ENCODE measurements at regions not wholly inside any gene's neighbourhood (a gene's known extent, or its start where the extent isn't known, plus 50 kb on each side); places are given as distances from the start of the nearest gene placed in this dataset.
"Not testable (repeated sequence)": the region's sequence is repeated elsewhere in the genome, so short reads cannot be mapped to it uniquely, and the experiment has no call there.

- DNase-seq, result no peak
These were observed 243.9 kb upstream of the GYPA start for GRCh38 chr4:144384408-144384807.

GRCh38 chr4:144399927-144400326 is 246.0 kb upstream of the HHIP start:
- peak; percentile 27 for DNase-seq

GRCh38 chr4:144402176-144402575 is 243.8 kb upstream of the HHIP start:
- DNase-seq, result no peak

- DNase-seq, result no peak
These were observed 243.0 kb upstream of the HHIP start for GRCh38 chr4:144402999-144403398.

GRCh38 chr4:144403893-144404292 is 242.1 kb upstream of the HHIP start:
- DNase-seq, result no peak

- no peak for DNase-seq
These were observed 236.4 kb upstream of the HHIP start for GRCh38 chr4:144409525-144409924.

- DNase-seq, result no peak
These were observed 235.6 kb upstream of the HHIP start for GRCh38 chr4:144410230-144410783.

- DNase-seq, result no peak
These were observed 234.8 kb upstream of the HHIP start for GRCh38 chr4:144411119-144411518.

GRCh38 chr4:144411700-144412099 is 234.3 kb upstream of the HHIP start:
- no peak for DNase-seq

GRCh38 chr4:144421056-144421455 is 224.9 kb upstream of the HHIP start:
- DNase-seq, result no peak

GRCh38 chr4:144421839-144422565 is 224.0 kb upstream of the HHIP start:
- DNase-seq, result no peak

- DNase-seq, result no peak
These were observed 222.0 kb upstream of the HHIP start for GRCh38 chr4:144423930-144424329.

- not testable (repeated sequence) for DNase-seq
These were observed 219.9 kb upstream of the HHIP start for GRCh38 chr4:144426023-144426422.

GRCh38 chr4:144442713-144443112 is 203.2 kb upstream of the HHIP start:
- no peak for DNase-seq

GRCh38 chr4:144449611-144450010 is 196.3 kb upstream of the HHIP start:
- no peak for DNase-seq

- no peak for DNase-seq
These were observed 195.4 kb upstream of the HHIP start for GRCh38 chr4:144450526-144450925.

- no peak for DNase-seq
These were observed 194.0 kb upstream of the HHIP start for GRCh38 chr4:144451766-144452450.

GRCh38 chr4:144456196-144456595 is 189.8 kb upstream of the HHIP start:
- no peak for DNase-seq

GRCh38 chr4:144461906-144462305 is 184.1 kb upstream of the HHIP start:
- DNase-seq, result no peak

- DNase-seq, result no peak
These were observed 182.7 kb upstream of the HHIP start for GRCh38 chr4:144463236-144463635.

- no peak for DNase-seq
These were observed 182.1 kb upstream of the HHIP start for GRCh38 chr4:144463896-144464295.

- no peak for DNase-seq
These were observed 180.4 kb upstream of the HHIP start for GRCh38 chr4:144465546-144465945.

- DNase-seq, result no peak
These were observed 165.9 kb upstream of the HHIP start for GRCh38 chr4:144480068-144480467.

- DNase-seq, result no peak
These were observed 156.1 kb upstream of the HHIP start for GRCh38 chr4:144489831-144490230.

All from COR-L47 (cell line).